GM21526 (cell line): ENCODE measurements at regions not wholly inside any gene's neighbourhood (a gene's known extent, or its start where the extent isn't known, plus 50 kb on each side); places are given as distances from the start of the nearest gene placed in this dataset.
A peak's percentile ranks its signal among the peaks of the same experiment; 100 is the strongest.
"Not testable (repeated sequence)": the region's sequence is repeated elsewhere in the genome, so short reads cannot be mapped to it uniquely, and the experiment has no call there.

Experiments used
- ATAC-seq: cut with Tn5 transposase; IDR thresholded peaks from one replicate; pipeline ENCODE4 v1.9.1; 2021; ENCODE audit warnings: moderate library complexity; ENCODE audit not compliant: unreplicated experiment, low FRiP score

- no peak for ATAC-seq
These were observed 182.0 kb downstream of the MAT2B start for GRCh38 chr5:163687414-163687813.

DNA sequence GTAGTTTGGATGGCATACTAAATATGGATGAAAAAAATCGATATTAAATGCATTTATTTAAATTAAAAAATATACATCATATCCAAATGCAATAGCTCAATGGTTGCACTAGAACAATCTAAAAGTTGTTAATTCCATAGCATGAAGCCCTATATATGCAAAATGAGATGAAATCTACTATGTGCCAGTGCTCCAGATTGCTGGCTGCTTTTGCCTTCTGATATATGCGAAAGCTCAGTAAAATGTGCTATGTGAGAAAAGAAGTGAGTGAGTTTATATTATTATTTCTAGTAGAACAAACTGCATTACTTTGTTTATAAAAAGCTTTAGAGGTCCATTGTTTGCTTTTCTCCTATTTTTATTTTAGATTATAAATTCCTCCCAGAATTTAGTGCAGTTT lies 186.7 kb downstream of the MAT2B start:
- ATAC-seq: no peak

- ATAC-seq: peak; percentile 94
These were observed 190.6 kb downstream of the MAT2B start for GRCh38 chr5:163695830-163696578.

GRCh38 chr5:163696579-163696887 lies 191.1 kb downstream of the MAT2B start:
- no peak for ATAC-seq

DNA sequence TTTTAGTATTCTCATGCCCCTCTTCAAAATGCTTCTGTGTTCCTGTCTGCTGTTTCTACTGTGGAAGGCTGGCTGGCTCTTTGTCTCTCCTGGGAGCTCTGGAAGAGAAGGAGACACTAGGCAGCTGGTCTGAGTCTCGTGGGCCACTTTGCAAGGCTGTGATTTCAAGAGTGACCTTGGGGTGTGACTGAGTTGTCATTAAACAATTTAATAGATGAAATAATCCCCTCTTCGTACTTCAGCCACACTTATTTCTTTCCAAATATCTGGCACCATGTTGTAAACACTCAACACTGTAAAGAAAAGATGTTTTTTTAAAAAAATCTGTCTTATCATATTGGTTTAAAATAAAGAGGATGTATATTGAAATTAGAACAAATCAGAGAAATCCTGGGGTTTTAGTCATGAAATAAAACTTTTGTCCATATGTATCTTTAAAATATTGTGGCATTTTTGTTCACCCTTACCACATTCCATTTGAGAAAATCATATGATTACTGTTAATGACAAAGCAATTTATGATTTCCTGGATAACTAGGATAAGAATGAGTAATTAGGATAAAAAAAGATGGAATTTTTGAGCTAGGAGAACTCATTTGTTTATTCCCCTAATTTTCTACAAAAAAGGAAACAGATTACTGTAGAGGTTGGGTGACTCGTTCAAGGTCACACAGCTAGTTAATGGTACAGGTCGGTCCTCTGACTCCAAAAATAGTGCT lies 200.8 kb downstream of the MAT2B start:
- ATAC-seq: no peak

DNA sequence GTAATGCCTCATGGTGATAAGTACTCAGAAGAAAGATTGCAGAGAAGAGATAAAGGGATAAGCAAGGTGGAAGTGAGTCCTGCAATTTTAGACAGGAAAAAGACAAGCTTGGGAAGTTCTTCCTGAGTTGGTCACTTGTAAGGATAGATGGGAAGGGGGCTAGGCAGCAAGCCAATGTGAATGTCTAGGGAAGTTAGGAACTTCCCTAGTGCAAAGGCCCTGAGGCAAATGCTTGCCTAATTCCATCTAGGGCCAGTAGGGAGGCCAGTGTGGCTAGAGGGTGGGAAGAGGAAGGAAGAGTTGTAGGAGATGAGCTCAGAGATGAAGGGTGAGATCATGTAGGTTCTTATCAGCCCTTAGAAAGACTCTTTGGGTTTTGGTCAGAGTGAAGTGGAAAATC lies 206.6 kb downstream of the MAT2B start:
- no peak for ATAC-seq

DNA sequence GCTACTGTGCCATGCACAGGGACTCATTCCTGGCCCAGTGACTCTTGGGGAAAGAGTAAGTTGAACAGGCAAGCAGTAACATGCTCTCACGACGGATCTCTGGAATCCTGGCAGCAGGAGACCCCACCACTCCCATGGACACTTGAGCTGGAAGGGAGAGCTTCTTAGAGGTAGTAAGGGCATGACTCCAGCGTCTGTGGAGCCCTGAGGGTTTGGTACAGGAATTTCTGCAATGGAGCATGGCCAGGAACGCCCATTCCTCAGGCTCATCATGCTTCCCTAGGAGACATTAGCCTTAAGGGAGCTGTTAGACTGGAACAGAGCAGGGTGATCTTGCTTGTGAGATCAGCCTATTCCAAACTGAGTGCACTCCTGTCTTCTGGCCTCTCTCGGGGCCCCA lies 212.9 kb downstream of the MAT2B start:
- no peak for ATAC-seq

DNA sequence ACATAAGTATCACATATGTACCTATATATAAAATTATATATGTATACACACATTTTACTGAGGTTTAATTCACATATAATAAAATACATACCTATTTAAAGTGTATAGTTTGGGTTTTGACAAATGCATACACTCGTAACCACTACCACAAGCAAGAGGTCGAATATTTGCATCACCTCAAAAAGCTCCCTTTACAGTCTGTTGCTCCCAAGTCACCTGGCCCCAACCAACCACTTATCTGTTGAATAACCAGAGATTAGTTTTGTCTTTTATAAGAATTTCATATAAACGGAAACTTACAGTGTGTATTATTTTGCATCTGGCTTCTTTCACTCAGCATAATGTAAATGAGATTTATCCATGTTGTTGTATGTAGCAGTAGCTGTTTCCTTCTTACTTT lies 218.9 kb downstream of the MAT2B start:
- no peak for ATAC-seq

GRCh38 chr5:163727028-163727427 lies 221.6 kb downstream of the MAT2B start:
- ATAC-seq: no peak

DNA sequence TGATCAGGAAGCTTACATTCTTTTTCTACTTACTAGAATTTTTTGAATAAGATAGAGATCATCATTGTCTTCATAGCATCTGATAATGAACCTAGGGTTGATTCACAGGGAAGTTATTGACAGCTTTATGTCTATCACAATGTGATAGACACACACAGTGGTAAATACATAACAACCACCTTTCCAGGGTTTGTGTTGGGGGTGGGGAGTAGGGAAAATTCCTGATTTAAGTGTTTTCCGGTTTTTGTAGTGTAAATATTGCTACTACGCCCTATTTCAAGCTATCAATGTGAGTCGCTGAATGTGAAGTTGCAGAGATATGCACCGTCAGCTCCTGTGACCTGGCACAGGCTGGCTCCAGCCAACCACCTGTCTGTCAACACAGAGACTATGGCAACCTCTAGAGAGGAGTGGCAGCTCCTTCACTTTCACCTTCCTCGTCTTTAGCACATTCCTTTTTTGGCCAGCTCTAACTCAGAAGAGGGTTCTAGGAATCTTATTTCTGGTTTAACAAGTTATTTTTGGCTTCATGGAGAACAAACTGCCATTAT lies 224.9 kb downstream of the MAT2B start:
- no peak for ATAC-seq

- ATAC-seq: no peak
These were observed 225.8 kb downstream of the MAT2B start for GRCh38 chr5:163731256-163731655.

DNA sequence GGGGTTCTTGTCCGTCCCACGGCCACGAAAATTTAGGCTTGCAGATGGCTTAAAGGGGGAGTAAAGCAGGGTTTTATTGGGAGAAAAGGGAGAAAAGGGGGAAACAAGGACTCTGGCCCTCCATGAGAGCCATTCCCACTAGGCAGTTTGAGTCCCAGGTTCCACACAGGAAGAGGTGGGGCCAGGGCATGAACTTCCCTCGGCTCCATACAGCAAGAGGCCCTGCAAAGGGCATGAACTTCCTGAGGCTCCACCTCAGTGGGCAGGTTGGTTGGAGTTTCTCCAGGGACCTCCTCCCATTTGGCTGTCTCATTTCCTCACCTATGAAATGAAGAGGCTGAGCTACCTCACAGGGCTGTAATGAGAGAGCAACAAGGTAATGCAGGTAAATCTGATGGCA lies 229.7 kb downstream of the MAT2B start:
- no peak for ATAC-seq

DNA sequence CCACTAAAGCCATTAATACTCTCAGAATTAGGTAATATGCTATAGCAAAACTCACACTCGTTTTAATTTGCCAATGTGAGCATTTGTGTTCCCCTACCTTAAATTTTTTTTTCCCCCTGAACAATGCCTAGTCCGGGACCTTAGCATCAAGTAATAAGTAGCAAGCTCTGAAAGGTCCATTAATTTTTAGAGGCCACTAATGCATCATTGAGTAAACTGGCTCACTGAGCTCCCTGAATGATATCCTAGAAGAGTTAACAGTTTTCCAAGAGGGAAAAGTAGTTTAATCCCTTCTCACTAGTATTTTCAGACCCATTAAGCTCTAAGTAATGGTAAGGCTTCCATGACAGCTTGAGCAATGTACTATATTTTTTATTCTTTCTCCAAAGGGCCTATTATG lies 242.2 kb downstream of the MAT2B start:
- ATAC-seq: no peak

- no peak for ATAC-seq
These were observed 243.5 kb downstream of the MAT2B start for GRCh38 chr5:163748934-163749333.

- ATAC-seq: not testable (repeated sequence)
These were observed 245.0 kb downstream of the MAT2B start for GRCh38 chr5:163750415-163750814.

GRCh38 chr5:163755505-163755904 lies 250.1 kb downstream of the MAT2B start:
- no peak for ATAC-seq

DNA sequence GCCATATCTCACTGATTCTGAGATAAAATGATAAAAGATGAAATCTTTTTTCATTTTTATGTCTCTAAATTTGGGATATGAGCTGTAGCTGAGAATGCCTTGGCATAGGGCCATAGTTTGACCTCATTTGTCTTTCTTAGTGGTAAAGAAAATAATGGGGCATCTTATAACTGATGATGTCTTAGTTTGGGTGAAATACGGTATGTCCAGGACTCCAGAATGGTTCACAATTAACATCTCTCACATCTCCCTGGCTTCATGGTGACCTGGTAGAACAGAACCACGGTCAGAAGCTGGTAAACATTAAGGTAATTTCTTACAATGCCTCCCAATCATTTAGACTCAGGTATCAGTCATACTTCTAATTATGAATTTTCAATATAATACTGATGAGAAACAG lies 250.8 kb downstream of the MAT2B start:
- ATAC-seq: no peak

DNA sequence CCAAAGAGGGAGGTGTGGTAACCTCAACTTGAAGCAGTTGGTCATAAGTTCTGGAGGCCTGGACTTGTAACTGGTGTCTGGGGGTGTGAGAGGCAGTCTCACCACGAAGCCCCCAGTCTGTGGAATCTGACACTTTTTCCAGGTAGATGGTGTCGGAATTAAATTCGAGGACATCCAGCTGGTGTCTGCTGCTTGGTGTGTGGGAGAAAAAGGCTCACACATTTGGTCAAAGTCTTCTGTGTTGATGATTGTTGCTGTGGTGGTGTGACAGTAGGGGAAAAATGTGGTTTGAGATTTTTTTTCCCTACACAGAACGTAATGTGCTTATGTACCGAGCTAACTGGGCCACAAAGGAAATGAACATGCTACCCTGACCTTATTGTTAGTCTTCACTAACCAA lies 251.9 kb downstream of the MAT2B start:
- no peak for ATAC-seq

- no peak for ATAC-seq
These were observed 252.9 kb downstream of the MAT2B start for GRCh38 chr5:163758283-163758711.

GRCh38 chr5:163759000-163759704 lies 253.7 kb downstream of the MAT2B start:
- no peak for ATAC-seq

DNA sequence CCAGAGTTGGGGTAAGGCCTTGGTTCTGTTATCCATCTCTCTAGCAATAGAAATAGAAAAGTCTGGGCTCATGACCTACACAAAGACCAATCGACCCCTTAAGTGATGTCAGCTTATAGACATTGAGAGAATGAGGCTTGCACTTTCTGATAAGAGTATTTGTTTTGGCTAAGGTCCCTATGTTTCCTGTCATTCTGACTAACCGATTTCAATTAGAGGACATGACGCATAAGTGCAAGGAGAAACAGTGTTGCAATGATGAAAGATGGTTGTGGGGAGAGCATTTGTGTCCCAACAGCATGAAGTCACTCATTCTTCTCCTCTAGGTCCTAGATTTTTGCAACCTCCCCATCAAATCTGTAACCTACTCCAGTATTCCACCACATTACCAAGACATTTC lies 255.1 kb downstream of the MAT2B start:
- ATAC-seq: no peak
